ENCODE measurements at regions not wholly inside any gene's neighbourhood (a gene's known extent, or its start where the extent isn't known, plus 50 kb on each side); places are given as distances from the start of the nearest gene placed in this dataset.

GRCh38 chr5:18219241-18219640 is 585.0 kb downstream of the TAF11L14 start:
- no peak for TF ChIP-seq POLR2A (IDR thresholded peaks at IDR 0.05)
- no peak for TF ChIP-seq CTCF (IDR thresholded peaks at IDR 0.05)

All from adrenal gland (tissue), 5 donors.